Right atrium auricular region (tissue), 2 donors: ENCODE measurements at regions not wholly inside any gene's neighbourhood (a gene's known extent, or its start where the extent isn't known, plus 50 kb on each side); places are given as distances from the start of the nearest gene placed in this dataset.

ENCODE experiments used
- DNase-seq: peaks from one replicate; pipeline ENCODE4 v3.0.0-alpha.2; 2019; ENCODE audit warnings: low spot score
- H3K27ac ChIP-seq, 2 donors: fragments of 200-600 bp; sonication (generic); 1 replicate in 1 of 2; 2 replicates in 1 of 2; pipeline ENCODE4 v1.5.1; 2016 to 2019
- H3K27me3 ChIP-seq, 2 donors: fragments of 200-600 bp; sonication (generic); one replicate each; pipeline versions ENCODE4 v1.5.1 to v1.6.0; 2017 to 2019
- H3K36me3 ChIP-seq: fragments of 200-600 bp; sonication (generic); one replicate; pipeline ENCODE4 v1.5.1; 2016
- H3K4me1 ChIP-seq, 2 donors: fragments of 200-600 bp; sonication (generic); one replicate each; pipeline versions ENCODE4 v1.5.1 to v1.6.0; 2017 to 2019
- H3K4me3 ChIP-seq, 2 donors: fragments of 200-600 bp; sonication (generic); 1 replicate in 1 of 2; 2 replicates in 1 of 2; pipeline ENCODE4 v1.5.1; 2017 to 2019; ENCODE audit warnings: mild to moderate bottlenecking in 1 of 2, moderate library complexity in 1 of 2
- H3K9me3 ChIP-seq, 2 donors: fragments of 200-600 bp; sonication (generic); one replicate each; pipeline ENCODE4 v1.5.1; 2019
- CTCF ChIP-seq, 2 donors: fragments of 200-600 bp; sonication (generic); IDR thresholded peaks; one replicate each; pipeline ENCODE4 v1.5.1; 2019; ENCODE audit warnings: antibody characterized with exemption in 2 of 2

DNA sequence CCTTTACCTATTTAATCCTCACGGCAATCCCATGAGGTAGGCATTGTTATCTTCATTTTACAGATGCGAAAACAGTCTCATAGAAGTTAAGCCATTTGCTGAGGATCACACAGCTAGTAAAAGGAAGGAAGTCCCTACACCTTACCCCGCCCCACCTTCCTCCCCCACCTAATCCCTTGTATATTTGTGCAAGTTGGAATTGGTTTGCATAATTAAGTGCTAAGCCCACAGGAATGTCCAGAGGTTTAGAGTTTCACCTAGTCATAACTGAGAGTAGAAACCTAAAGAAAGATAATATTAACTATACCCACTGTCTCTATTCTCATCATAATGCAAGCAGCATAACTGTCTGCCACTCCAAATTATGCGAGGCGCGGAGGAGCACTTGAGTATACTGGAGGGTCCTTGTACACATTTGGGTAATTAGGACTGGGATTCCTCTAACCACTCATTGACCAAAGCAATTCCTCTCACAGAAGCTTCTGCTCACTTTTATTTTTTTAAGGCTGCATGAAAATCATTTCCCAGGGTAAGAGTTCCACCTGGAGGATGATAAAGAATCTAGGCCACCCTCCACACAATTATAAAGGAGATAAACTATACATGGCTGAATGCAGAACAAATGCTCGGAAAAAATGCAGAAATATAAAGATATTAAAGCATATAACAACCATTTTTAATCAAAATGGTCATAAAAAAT is 199.9 kb downstream of the FAM181B start:
- no peaks in the 10 kb centered on the region for H3K36me3 ChIP-seq
- peaks cover 0 to 3% of the 10 kb centered on the region in 2 donors for H3K27me3 ChIP-seq
- peak in 1 of 2 donors; percentile 11 for TF ChIP-seq CTCF (IDR thresholded peaks at IDR 0.05)
- no peak overlapping the region for H3K4me3 ChIP-seq
- no peaks in the 10 kb centered on the region for H3K4me1 ChIP-seq
- no peaks in the 10 kb centered on the region for H3K9me3 ChIP-seq
- H3K27ac ChIP-seq = no peak overlapping the region
- DNase-seq = no peak

DNA sequence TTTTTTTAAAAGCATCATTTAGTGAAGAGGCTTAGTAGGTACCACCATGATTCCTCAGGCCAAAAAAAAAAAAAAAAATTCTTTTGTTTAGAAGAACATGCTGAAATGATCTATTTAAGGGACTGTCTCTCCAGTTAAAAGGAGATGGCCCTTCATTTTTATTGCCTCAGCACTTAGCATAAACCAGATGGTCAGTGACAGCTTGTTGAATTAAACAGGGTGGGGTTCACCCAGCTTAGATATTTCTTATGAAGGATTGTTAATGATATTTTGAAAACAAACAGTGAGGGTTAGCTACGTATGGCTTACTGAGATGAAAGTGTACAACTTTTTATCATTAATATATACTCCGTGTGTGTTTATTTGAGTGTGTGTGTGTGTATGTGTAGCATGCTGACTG is 203.7 kb downstream of the FAM181B start:
- H3K4me3 ChIP-seq = no peak overlapping the region
- H3K4me1 ChIP-seq = no peaks in the 10 kb centered on the region
- DNase-seq = no peak
- H3K9me3 ChIP-seq = no peaks in the 10 kb centered on the region
- H3K27ac ChIP-seq = no peak overlapping the region
- no peak for TF ChIP-seq CTCF (IDR thresholded peaks at IDR 0.05)
- H3K36me3 ChIP-seq = no peaks in the 10 kb centered on the region
- H3K27me3 ChIP-seq = peaks cover 0 to 3% of the 10 kb centered on the region in 2 donors

- Histone ChIP-seq H3K4me3 (no peak overlapping the region), H3K27me3 (no peaks in the 10 kb centered on the region), H3K4me1 (no peaks in the 10 kb centered on the region), H3K36me3 (no peaks in the 10 kb centered on the region), H3K9me3 (no peaks in the 10 kb centered on the region), H3K27ac (no peak overlapping the region)
- TF ChIP-seq CTCF (IDR thresholded peaks at IDR 0.05) = no peak
- no peak for DNase-seq
Measured at GRCh38 chr11:82527081-82527584, 206.5 kb downstream of the FAM181B start.

DNA sequence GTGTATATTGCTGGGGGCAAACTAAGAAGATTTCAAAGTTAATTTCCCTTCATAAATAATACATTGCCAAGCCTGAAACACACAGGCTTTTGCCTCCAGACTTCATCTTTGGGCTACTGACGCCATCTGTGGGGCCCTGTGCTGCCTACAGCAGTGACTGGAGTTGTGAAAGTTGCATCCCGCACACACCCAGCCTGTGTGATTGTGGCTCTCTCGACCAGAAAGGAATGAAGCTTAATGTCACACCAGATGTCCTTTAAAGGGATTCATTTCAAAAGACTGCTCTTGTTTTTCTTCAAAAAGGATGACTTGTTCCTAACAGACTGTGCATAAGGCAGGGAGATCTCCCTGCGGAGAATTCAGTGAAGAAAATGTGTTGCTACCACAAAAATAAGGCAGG is 210.5 kb downstream of the FAM181B start:
- Histone ChIP-seq H3K27ac (no peak overlapping the region), H3K27me3 (no peaks in the 10 kb centered on the region), H3K36me3 (no peaks in the 10 kb centered on the region), H3K9me3 (no peaks in the 10 kb centered on the region), H3K4me3 (no peak overlapping the region), H3K4me1 (no peaks in the 10 kb centered on the region)
- DNase-seq = no peak
- peak in 1 of 2 donors; percentile 59 for TF ChIP-seq CTCF (IDR thresholded peaks at IDR 0.05)

- DNase-seq = no peak
- Histone ChIP-seq H3K27ac (no peak overlapping the region), H3K4me3 (no peak overlapping the region), H3K36me3 (no peaks in the 10 kb centered on the region), H3K4me1 (no peaks in the 10 kb centered on the region), H3K9me3 (no peaks in the 10 kb centered on the region), H3K27me3 (no peaks in the 10 kb centered on the region)
- no peak for TF ChIP-seq CTCF (IDR thresholded peaks at IDR 0.05)
Measured at GRCh38 chr11:82521427-82521826, 212.2 kb downstream of the FAM181B start.

- H3K27ac ChIP-seq = no peak overlapping the region
- H3K4me3 ChIP-seq = no peak overlapping the region
- TF ChIP-seq CTCF (IDR thresholded peaks at IDR 0.05) = no peak
- H3K4me1 ChIP-seq = peaks cover 0 to 19% of the 10 kb centered on the region in 2 donors
- no peak for DNase-seq
- no peaks in the 10 kb centered on the region for H3K27me3 ChIP-seq
- H3K36me3 ChIP-seq = no peaks in the 10 kb centered on the region
- H3K9me3 ChIP-seq = no peaks in the 10 kb centered on the region
Measured at GRCh38 chr11:82507288-82507687, 226.4 kb downstream of the FAM181B start.
